HG02973 (cell line): ENCODE measurements at regions not wholly inside any gene's neighbourhood (a gene's known extent, or its start where the extent isn't known, plus 50 kb on each side); places are given as distances from the start of the nearest gene placed in this dataset.

Experiments used
- ATAC-seq: cut with Tn5 transposase; IDR thresholded peaks from one replicate; pipeline ENCODE4 v1.9.1; 2021; ENCODE audit warnings: moderate library complexity; ENCODE audit not compliant: unreplicated experiment

- ATAC-seq, result no peak
Observed at GRCh38 chr5:6910950-6911349, 197.7 kb downstream of the TENT4A start.

DNA sequence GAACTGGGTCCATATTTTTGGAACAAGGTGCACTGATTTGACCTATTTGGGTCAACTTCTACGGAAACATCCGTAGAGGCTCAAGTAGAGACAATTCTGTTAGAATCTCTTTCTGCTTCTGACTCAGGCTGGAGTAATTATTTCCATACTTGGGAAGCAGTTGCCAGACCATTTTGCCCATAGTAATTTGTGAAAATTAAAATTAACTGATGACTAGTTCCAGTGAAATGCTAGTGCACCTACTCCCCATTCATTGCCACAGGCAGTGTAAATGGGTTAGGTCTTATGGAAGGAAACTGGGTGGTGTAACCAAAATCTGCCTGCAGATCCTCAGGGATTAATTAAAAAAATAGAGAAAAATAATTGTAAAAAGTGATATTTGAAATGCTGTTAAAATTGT lies 201.1 kb downstream of the TENT4A start:
- no peak for ATAC-seq

- ATAC-seq, result no peak
Observed at GRCh38 chr5:6915574-6915973, 202.3 kb downstream of the TENT4A start.

GRCh38 chr5:6918255-6918654 lies 205.0 kb downstream of the TENT4A start:
- no peak for ATAC-seq

DNA sequence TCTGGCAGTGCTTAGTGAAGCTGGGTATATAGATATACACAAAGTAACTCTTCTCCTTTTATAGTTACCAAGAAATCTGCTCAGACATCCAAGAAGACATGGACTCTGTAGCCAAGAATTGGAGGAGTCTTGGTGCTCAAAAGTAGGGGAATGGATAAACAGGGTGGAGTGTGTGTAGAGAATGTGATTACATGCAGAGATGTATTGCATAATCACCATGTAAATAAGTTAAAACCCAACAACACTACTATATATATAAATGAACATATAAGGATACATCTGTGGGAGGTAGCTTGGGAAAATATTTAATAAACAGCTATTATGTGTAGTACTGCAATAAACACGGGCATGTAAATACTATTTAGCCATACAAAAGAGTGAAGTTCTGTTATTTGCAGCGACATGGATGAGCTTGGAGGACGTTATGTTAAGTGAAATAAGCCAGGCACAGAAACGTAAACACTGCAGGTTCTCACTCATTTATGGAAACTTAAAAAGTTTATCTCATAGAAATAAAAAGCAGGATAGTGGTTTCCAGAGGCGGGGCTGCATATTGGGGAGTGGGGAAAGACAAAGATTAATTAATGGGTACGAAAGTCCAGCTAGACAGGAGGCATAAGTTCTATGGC lies 207.5 kb downstream of the TENT4A start:
- no peak for ATAC-seq

DNA sequence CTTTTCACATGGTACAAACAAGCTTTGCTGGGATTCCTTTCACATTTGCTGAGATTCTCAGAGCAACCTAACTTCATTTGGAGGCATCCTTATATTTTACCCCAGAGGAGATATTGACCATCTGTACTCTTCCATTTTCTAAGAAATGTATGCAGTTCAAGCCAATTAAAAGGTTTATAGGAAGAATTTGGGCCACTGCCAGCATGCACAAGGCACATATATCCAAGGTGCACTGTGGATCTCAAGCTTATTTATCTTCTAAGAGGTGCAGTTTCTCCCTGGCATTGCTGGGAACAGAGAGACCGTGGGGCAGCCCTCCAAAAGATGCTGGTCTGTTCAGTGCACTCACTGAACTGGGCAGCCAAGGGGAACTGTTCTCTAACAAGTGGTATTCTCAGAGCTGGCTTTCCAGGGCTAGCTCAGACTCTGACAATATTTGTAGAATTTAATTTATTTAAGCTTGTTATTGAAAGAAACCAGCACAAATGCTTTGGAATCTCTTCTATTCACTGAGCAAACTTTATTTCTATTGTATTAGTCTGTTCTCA lies 213.3 kb downstream of the TENT4A start:
- ATAC-seq, result no peak

GRCh38 chr5:6936031-6936430 lies 222.8 kb downstream of the TENT4A start:
- ATAC-seq, result no peak

GRCh38 chr5:6937677-6938076 lies 224.4 kb downstream of the TENT4A start:
- ATAC-seq, result no peak

DNA sequence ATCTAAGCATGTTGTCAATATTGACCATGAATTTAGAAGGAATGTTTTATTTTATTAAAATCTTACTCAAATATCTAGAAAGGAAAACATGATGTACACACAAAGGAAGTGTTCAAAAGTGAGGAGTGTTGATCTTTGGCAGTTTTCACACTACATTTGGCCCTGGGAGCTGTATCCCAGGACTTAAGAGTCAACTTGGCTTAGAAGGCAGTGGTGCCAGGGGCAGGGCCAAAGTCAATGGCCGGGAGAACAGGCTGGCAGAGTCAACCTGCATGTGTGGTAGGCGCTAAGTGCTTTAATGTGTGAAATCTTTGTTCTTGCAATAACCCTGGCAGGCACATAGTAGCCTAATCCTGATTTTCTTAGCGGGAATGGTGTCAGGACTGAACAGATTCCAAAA lies 228.4 kb downstream of the TENT4A start:
- ATAC-seq, result no peak

DNA sequence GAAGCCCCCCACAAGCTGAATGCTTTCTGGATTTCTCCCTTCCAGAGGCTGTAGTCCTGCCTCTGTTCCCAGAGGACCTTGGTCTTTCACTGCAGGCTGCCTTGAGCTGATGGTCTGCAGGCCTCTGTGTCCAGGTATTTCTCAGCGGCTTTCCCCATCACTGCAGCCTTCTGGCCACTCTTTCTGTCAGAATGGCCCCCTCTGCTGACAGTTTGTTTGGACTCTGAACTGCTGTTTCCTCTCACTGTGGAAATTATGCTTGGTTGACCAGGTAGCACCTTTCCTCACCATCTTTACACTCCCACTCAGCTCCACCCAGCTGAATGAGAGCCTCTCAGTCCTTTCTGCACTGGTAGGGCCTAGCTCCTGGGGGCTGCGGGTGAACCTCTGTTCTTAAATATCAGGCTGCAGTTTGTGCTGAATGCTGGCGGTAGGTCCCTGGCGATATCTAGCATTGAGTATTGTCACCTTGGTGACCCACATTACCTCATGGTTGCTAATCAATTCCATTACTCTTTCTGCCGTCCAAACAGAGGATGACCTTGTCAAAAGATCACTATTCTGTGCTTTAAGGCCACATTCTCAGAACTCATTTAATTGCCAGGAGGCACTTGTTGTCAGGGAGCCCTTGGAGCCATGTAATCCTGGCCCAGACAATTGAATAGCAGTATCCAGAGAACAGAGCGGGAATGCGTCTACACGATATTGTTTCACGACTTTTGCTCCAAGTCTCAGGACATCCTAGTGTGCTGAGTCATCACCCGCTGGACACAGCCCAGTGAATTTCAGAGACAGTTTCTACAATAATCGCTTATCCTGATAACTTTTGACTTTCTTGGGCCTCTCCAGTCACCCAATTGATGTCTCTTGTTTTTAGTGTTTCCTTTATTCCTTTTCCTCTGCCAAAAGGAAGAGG lies 230.2 kb downstream of the TENT4A start:
- ATAC-seq, result no peak

DNA sequence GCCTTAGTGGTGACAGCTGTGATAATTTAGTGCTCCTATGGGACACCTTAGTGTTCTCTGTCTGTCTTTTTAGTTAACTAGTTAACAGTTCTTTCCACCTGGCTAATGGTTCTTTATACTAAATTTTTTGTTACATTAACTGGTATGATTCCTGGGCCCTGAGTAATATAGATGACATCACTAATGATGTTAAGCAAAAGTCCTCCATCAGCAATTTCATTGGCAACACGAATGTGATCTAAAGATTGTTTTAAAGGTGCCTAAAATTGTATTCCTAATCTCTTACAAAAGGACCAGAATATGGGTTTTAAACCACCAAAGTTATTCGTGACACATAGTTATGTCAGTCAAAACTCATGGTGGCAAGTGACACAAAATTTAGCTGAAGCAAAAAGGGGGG lies 235.3 kb downstream of the TENT4A start:
- no peak for ATAC-seq

GRCh38 chr5:6949230-6949629 lies 236.0 kb downstream of the TENT4A start:
- ATAC-seq, result no peak

GRCh38 chr5:6950250-6950649 lies 237.0 kb downstream of the TENT4A start:
- no peak for ATAC-seq

DNA sequence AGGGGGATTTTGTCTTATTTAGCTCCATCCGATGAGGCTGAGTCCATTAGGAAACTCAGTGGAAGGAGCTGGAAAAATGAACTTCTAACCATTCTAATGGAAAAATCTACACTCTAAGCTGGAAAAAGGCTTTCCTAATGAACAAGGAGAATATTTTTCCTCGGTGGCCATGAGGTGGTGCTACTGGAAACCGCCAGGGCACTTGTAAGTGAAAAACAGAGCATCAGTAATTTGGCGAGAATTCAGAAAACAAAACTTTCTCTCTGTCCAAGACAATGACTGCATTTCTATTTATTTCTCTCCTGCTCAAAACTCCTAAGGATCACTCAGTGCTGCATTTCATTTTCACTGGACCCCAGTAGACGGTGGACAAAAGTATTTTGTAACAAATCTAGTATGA lies 237.6 kb downstream of the TENT4A start:
- no peak for ATAC-seq

GRCh38 chr5:6961123-6961522 lies 247.9 kb downstream of the TENT4A start:
- ATAC-seq, result no peak

DNA sequence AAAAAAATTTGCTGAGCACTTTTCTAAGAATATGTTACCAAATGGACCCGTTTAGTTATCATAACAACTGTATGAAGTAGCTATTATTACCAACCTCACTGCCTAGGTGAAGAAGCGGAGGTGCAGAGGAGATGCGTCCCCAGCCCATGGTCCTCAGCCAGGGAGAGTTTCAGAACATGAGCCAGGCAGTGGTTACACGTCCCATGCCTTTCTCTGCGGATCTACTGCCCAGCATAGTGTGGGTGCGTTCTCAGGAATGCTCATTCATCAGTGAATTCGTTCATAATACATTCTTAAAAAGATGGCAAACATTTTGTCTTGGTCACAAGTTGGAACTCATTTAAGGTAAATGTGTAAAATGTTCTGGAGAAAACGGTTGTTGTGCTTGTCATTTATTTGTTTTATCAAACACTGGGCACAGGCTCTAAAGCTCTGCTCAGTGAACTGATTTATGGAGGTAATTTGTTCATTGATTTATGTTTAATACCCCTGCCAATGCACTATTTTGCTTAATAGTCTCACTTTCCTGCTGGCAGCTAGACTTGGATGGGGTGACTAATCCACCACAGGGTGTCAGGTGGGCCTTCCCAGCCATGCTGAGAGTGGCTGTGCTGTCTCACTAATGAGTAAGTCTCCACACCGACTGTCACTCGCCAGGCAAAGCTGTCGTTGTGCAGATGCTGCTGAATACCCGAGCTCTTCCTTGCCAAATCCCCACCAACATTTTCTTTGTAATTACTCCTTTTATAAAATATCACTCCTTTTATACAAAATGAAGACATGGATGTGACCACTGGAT lies 248.8 kb downstream of the TENT4A start:
- no peak for ATAC-seq

DNA sequence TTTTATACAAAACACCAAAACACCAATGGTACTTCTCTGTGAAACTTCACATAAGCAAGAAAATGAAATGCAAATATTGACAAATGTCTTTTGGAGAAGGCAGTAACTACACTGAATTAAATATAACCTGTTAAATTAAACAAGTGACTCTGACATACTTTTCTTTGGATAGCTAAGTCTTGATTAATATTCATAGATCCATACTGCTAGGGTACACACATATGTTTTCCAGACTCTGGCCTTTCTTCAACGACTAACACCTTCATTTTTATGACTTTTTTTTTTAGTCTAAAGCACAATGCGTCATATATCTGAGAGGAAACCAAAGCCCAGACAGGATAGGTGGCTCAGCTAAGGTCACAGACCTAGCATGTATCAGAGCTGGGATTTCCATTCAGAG lies 263.7 kb downstream of the TENT4A start:
- no peak for ATAC-seq

DNA sequence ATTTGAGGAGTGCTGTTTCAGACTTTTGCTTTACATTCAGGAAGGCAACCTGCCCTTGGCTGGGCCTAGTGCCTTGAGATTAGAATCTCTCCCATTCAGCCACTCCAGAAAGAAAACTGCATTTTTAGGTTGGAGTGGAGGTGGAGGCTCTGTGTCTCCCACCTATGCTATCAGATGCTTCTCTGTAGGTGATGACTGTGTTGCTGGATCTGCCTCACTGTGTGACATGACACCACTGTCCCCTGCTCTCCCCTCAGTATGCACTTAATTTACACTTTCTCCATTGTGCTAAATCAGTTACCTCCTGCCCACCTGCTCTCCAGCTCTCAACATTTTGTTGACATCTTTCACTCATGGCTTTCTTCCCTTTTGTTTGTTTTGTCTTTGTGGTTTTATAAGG lies 265.8 kb downstream of the TENT4A start:
- no peak for ATAC-seq

- ATAC-seq, result no peak
Observed at GRCh38 chr5:6989230-6989629, 276.0 kb downstream of the TENT4A start.

DNA sequence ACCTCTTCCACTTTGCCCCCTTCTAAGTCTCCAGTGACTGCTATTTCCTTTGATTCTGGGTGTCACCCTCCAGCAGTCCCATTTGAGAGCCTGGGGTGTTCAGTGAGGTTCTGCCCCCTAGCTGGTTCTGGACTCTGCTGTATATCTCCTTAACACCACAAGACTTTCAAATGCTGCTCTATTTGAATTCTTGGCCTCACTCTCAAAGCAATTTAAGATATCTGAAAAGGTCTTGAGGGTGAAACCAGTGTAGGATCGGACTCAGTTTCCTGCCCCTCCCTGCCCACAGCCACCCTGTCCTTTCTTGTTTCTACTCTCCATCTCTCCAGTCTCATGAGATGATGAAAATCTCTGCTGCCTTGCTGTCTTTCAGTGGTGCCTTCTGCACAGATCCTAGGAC lies 280.9 kb downstream of the TENT4A start:
- no peak for ATAC-seq

GRCh38 chr5:6995115-6995514 lies 281.9 kb downstream of the TENT4A start:
- ATAC-seq, result no peak
